AG09319 (cell line): ENCODE measurements at regions not wholly inside any gene's neighbourhood (a gene's known extent, or its start where the extent isn't known, plus 50 kb on each side); places are given as distances from the start of the nearest gene placed in this dataset.

ENCODE experiments used
- DNase-seq: peaks from one replicate; pipeline ENCODE4 v3.0.0-alpha.2; 2010; ENCODE audit warnings: low read depth; ENCODE audit errors: extremely low read depth
- TF ChIP-seq, protein P1 (sequence below): IDR thresholded peaks from 2 replicates; pipeline ENCODE4 v1.5.1; 2011; ENCODE audit warnings: low read depth, mild to moderate bottlenecking, inconsistent platforms, low read length, moderate library complexity

DNA sequence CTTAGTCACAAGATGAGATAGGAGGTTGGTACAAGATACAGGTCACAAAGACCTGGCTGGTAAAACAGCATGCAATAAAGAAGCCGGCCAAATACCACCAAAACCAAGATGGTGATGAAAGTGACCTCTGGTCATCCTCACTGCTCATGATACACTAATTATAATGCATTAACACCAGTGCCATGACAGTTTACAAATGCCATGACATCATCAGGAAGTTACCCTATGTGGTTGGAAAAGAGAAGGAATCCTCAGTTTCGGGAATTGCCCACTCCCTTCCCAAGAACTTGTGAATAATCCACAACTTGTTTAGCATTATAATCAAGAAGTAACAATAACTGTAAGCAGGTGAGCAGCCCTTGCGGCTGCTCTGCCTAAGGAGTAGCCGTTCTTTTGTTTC is 408.5 kb upstream of the RAG2 start:
- no peak for DNase-seq
- TF ChIP-seq, protein P1, sequence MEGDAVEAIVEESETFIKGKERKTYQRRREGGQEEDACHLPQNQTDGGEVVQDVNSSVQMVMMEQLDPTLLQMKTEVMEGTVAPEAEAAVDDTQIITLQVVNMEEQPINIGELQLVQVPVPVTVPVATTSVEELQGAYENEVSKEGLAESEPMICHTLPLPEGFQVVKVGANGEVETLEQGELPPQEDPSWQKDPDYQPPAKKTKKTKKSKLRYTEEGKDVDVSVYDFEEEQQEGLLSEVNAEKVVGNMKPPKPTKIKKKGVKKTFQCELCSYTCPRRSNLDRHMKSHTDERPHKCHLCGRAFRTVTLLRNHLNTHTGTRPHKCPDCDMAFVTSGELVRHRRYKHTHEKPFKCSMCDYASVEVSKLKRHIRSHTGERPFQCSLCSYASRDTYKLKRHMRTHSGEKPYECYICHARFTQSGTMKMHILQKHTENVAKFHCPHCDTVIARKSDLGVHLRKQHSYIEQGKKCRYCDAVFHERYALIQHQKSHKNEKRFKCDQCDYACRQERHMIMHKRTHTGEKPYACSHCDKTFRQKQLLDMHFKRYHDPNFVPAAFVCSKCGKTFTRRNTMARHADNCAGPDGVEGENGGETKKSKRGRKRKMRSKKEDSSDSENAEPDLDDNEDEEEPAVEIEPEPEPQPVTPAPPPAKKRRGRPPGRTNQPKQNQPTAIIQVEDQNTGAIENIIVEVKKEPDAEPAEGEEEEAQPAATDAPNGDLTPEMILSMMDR, result no peak

DNA sequence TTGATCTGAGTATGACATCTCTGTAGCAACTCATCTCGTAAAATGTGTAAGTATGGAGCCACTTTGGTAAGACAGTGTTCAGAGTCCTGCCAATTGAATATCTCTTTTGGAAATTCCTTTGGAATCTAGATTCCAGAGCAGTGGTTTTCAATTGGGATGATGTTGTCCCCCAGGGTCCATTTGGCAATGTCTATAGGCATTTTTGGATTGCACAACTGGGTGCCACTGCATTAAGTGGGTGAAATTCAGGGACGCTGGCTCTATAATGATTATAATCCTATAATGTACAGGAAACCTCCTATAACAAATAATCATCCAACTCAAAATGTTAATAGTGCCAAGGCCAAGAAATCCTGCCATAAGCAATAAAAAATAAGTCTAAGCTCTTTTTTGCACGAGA is 404.8 kb upstream of the RAG2 start:
- TF ChIP-seq, protein P1, result no peak
- DNase-seq, result no peak

DNA sequence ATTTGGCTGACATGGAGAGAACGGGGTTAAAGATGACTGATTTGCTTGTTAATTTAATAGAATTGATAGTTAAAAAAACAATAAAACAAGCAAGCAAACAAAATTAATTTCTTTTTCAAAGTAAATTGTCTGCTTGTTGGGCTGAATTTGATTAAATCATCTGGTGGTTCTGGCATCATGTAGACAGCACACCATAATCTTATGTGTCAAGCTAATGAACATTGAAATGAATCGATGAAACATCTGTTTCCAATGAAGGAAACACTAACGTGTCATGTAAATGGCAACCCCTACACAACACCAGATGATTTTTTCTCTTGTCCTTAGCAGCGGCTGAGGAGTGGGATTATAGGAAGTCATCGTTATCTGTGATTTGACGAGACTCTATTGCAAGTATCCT is 399.6 kb upstream of the RAG2 start:
- TF ChIP-seq, protein P1, result no peak
- no peak for DNase-seq

DNA sequence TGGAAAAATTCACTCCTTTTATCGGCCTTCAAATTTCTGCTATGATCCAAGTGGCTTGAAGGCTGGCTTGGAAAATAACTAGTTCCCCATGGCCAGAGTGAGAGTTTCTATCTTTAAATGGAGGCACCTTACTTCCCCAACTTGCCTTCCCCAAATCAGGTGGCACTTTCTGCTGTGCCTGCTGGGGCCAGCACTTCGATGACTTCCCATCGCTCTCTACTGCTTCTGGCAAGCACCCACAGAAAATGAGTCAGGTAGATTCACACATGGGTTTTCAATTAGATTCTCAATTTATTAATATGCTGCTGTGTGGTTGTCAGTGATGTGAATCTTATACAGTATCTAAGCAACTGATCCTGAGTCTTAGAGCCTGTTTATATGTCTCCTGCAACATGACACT is 398.8 kb upstream of the RAG2 start:
- TF ChIP-seq, protein P1, result no peak

DNA sequence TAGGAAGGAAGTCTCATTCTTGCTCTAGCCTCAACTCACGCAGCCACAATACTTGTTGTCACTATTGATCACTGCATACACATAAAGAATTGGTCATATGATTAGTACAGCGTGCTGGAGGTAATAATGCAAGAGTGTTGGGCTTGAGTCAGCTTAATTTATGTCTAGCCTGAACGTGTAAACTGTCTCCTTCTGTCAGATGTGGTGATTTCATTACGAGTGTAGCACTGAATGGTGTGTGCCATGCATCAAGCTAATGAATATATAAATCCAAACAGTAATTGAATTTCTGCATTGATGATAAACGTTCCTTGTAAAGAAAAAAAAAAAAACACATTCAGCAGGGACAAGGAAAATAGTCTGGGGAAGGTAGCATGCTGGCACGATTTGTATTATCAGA is 396.2 kb upstream of the RAG2 start:
- TF ChIP-seq, protein P1, result no peak

More for the DNA sequence above, 398.8 kb upstream of the RAG2 start:
- DNase-seq, result no peak

DNA sequence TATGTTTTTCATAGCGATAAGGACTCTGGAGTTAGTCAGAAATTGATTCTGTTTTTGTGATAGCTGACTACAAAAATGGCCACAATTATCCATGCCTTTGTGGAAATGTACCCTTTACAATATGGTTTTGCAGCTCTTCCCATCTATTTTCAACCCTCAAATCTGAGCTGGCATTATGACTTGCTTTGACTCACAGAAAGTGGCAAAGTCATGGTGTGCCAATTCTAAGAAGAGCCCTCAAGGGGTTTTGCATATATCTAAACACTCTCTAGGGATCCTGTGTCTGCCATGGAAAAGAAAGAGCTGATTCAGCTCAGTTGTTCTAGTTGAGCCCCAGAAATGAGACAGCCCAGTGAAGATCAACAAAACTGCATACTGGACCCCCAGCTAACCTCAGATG is 390.5 kb upstream of the RAG2 start:
- DNase-seq, result no peak
- TF ChIP-seq, protein P1, result no peak

More for the DNA sequence above, 396.2 kb upstream of the RAG2 start:
- DNase-seq, result no peak

DNA sequence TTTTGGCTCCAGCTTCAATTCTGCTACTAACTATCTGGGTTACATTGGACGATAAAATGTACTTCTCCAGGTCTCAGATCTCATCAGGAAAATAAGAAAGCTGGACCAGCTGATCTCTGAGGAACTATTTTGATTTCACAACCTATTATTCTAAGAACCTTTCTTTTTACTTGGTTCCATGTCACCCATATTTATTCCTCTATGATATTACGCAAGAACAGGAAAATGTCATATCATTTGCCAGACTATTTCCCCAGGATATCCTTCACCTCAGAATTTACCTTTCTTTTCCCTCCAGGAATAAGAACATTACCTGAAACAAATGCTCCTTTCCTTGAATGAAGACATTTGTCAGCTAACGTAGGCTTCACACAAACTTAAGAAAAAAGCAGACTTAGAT is 387.5 kb upstream of the RAG2 start:
- TF ChIP-seq, protein P1, result no peak
- no peak for DNase-seq
